ENCODE measurements at regions not wholly inside any gene's neighbourhood (a gene's known extent, or its start where the extent isn't known, plus 50 kb on each side); places are given as distances from the start of the nearest gene placed in this dataset.

DNA sequence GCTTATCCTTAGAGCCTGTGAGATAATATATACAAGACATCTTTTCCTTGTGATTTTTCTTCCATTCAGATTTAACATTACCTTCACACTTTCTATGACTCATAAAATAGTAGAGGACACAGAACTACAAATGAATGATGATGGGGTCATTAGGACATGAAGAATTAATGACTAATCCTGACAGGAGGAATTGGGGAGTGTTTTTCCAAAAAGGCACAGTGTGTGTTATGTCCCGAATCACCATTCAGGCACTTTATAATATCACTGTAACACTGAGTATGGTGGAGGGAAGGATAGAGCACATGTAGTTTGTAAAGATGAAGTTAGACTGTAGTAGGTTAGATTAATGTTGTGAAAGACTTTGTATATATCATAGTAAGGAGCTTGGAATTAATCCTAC lies 391.3 kb downstream of the JRKL start:
- Histone ChIP-seq H4K91ac (ENCODE audit: insufficient read length, low read depth, low read length) (no peak overlapping the region), H2BK20ac (ENCODE audit: low read depth, low read length, poor library complexity, severe bottlenecking) (no peak overlapping the region)

More for the DNA sequence above, 391.3 kb downstream of the JRKL start:
- no peaks in the 10 kb centered on the region for H4K20me1 ChIP-seq (ENCODE audit: control insufficient read depth, insufficient read depth, insufficient read length)
- H2BK12ac ChIP-seq (ENCODE audit: insufficient read length, low read depth, low read length) = no peak overlapping the region
- no peaks in the 10 kb centered on the region for H3K9me3 Mint-ChIP-seq
- H2AFZ ChIP-seq (ENCODE audit: low read length) = no peak overlapping the region
- no peaks in the 10 kb centered on the region for H3K79me2 ChIP-seq (ENCODE audit: insufficient read depth, low read length)
- H3K27ac ChIP-seq (ENCODE audit: insufficient read length, low read depth, low read length) = no peak overlapping the region
- H3K9ac ChIP-seq (ENCODE audit: extremely low read depth, insufficient read length, low read length) = no peak overlapping the region
- H3K4me3 Mint-ChIP-seq = no peak overlapping the region
- H3K79me1 ChIP-seq (ENCODE audit: insufficient read depth, low read depth, low read length, poor library complexity, severe bottlenecking) = no peaks in the 10 kb centered on the region
- DNase-seq = no peak
- no peak overlapping the region for H4K8ac ChIP-seq (replicated peaks; ENCODE audit: insufficient read length, low read depth, low read length)
- no peak overlapping the region for H3T11ph ChIP-seq (ENCODE audit: low read length)
- H3K56ac ChIP-seq (ENCODE audit: insufficient read length, low read depth, low read length) = no peak overlapping the region
- H3K4ac ChIP-seq (ENCODE audit: low read depth, low read length) = no peak overlapping the region
- TF ChIP-seq, protein P1, sequence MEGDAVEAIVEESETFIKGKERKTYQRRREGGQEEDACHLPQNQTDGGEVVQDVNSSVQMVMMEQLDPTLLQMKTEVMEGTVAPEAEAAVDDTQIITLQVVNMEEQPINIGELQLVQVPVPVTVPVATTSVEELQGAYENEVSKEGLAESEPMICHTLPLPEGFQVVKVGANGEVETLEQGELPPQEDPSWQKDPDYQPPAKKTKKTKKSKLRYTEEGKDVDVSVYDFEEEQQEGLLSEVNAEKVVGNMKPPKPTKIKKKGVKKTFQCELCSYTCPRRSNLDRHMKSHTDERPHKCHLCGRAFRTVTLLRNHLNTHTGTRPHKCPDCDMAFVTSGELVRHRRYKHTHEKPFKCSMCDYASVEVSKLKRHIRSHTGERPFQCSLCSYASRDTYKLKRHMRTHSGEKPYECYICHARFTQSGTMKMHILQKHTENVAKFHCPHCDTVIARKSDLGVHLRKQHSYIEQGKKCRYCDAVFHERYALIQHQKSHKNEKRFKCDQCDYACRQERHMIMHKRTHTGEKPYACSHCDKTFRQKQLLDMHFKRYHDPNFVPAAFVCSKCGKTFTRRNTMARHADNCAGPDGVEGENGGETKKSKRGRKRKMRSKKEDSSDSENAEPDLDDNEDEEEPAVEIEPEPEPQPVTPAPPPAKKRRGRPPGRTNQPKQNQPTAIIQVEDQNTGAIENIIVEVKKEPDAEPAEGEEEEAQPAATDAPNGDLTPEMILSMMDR (conservative IDR thresholded peaks at IDR 0.05) = no peak
- H2BK15ac ChIP-seq (ENCODE audit: low read depth, low read length) = no peak overlapping the region
- H3K36me3 Mint-ChIP-seq (ENCODE audit: insufficient read depth in 1 of 3, low read depth in 3 of 3) = no peaks in the 10 kb centered on the region
- H2BK5ac ChIP-seq (ENCODE audit: insufficient read length, low read length) = no peak overlapping the region
- H3K4me2 ChIP-seq (ENCODE audit: insufficient read depth, insufficient read length, low read length) = no peak overlapping the region
- H3K14ac ChIP-seq (ENCODE audit: insufficient read depth, low read length) = no peak overlapping the region
- no peak overlapping the region for H3K18ac ChIP-seq (ENCODE audit: insufficient read length, low read depth, low read length)
- H3K27ac Mint-ChIP-seq = no peak overlapping the region
- no peaks in the 10 kb centered on the region for H3K27me3 ChIP-seq (ENCODE audit: insufficient read depth, low read length)
- no peak overlapping the region for H4K5ac ChIP-seq (ENCODE audit: insufficient read length, low read depth, low read length)
- H3K23ac ChIP-seq (ENCODE audit: insufficient read length, low read depth, low read length) = no peak overlapping the region
- H3K4me1 ChIP-seq (ENCODE audit: insufficient read depth, low read length) = no peaks in the 10 kb centered on the region
- H3K23me2 ChIP-seq (ENCODE audit: insufficient read length, low read depth, low read length, poor library complexity, severe bottlenecking) = no peaks in the 10 kb centered on the region
- WGBS (ENCODE audit: extremely low coverage, insufficient read length, low lambda C conversion rate) = no CpG with 5 or more reads among the region's 1 CpG
- peaks cover 0 to 4% of the 10 kb centered on the region in 2 experiments; a peak in 2 of 4 replicates for H3K4me1 Mint-ChIP-seq
- H3K27me3 Mint-ChIP-seq (ENCODE audit: low read depth) = no peaks in the 10 kb centered on the region
- no peak overlapping the region for H2BK120ac ChIP-seq (ENCODE audit: low read depth, low read length, poor library complexity, severe bottlenecking)
- H3K9me3 ChIP-seq (ENCODE audit: control insufficient read depth, low read depth, low read length) = no peaks in the 10 kb centered on the region
- no peak overlapping the region for H2AK5ac ChIP-seq (ENCODE audit: insufficient read length, low read length)
